ENCODE measurements at regions not wholly inside any gene's neighbourhood (a gene's known extent, or its start where the extent isn't known, plus 50 kb on each side); places are given as distances from the start of the nearest gene placed in this dataset.

DNA sequence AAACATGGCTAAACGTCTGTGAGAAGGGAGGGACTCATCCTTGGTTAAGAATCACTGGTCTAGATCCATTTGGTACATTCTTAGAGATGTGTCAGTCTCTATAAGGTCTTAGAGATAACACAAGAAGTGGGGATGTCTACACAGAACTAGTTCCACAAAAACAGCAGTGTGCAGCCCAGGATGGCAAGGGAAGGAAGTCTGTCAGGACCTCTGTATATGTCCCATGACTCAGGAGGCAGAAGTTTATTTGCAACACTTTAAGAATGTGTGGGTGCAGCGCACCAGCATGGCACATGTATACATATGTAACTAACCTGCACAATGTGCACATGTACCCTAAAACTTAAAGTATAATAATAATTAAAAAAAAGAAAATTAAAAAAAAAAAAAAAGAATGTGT, 548.5 kb upstream of the SOX9 start:
- WGBS: 68% methylated on average over 2 of the region's 2 CpGs
- Histone ChIP-seq H3K9me3 (no peaks in the 10 kb centered on the region), H3K4me1 (no peaks in the 10 kb centered on the region), H3K27me3 (no peaks in the 10 kb centered on the region), H3K27ac (replicated peaks in 1 of 4) (no peak overlapping the region), H3K4me3 (no peak overlapping the region), H3K36me3 (no peaks in the 10 kb centered on the region)
- intact Hi-C loops (cut with DNase I): no loop called here
- DNase-seq (ENCODE audit: extremely low spot score): no peak
- TF ChIP-seq POLR2A (IDR thresholded peaks at IDR 0.05; ENCODE audit: low read depth) (no peak), EP300 (IDR thresholded peaks at IDR 0.05) (no peak), POLR2AphosphoS5 (IDR thresholded peaks at IDR 0.05) (no peak)
- TF ChIP-seq, protein P1, sequence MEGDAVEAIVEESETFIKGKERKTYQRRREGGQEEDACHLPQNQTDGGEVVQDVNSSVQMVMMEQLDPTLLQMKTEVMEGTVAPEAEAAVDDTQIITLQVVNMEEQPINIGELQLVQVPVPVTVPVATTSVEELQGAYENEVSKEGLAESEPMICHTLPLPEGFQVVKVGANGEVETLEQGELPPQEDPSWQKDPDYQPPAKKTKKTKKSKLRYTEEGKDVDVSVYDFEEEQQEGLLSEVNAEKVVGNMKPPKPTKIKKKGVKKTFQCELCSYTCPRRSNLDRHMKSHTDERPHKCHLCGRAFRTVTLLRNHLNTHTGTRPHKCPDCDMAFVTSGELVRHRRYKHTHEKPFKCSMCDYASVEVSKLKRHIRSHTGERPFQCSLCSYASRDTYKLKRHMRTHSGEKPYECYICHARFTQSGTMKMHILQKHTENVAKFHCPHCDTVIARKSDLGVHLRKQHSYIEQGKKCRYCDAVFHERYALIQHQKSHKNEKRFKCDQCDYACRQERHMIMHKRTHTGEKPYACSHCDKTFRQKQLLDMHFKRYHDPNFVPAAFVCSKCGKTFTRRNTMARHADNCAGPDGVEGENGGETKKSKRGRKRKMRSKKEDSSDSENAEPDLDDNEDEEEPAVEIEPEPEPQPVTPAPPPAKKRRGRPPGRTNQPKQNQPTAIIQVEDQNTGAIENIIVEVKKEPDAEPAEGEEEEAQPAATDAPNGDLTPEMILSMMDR (IDR thresholded peaks at IDR 0.05): no peak

DNA sequence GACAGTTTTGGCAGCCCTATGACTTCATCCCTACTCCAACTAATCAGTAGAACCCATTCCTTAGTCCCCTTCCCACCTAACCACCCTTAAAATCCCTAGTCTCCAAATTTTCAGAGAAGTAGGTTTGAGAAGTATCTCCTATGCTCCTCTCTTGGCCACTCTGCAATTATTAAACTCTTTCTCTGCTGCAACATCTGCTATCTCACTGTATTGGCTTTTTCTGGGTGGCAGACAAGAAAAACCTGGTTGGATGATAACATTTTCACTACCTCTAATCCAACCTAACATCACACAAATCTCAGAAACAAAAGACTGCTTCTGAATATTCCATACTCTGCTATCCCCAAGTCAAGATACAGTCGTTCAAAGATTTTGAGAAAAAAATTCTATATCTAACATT, 542.4 kb upstream of the SOX9 start:
- no peak for DNase-seq (ENCODE audit: extremely low spot score)
- TF ChIP-seq POLR2A (IDR thresholded peaks at IDR 0.05; ENCODE audit: low read depth): no peak
- TF ChIP-seq, protein P1 (IDR thresholded peaks at IDR 0.05): no peak
- no peak for TF ChIP-seq POLR2AphosphoS5 (IDR thresholded peaks at IDR 0.05)
- TF ChIP-seq EP300 (IDR thresholded peaks at IDR 0.05): no peak
- Histone ChIP-seq H3K4me1 (no peaks in the 10 kb centered on the region), H3K9me3 (peaks cover 0 to 3% (median 0%) of the 10 kb centered on the region in 4 donors), H3K27ac (replicated peaks in 1 of 4) (no peak overlapping the region), H3K36me3 (no peaks in the 10 kb centered on the region), H3K27me3 (no peaks in the 10 kb centered on the region), H3K4me3 (no peak overlapping the region)
- intact Hi-C loops (cut with DNase I): no loop called here
- 96% methylated on average over 1 of the region's 1 CpG for WGBS

DNA sequence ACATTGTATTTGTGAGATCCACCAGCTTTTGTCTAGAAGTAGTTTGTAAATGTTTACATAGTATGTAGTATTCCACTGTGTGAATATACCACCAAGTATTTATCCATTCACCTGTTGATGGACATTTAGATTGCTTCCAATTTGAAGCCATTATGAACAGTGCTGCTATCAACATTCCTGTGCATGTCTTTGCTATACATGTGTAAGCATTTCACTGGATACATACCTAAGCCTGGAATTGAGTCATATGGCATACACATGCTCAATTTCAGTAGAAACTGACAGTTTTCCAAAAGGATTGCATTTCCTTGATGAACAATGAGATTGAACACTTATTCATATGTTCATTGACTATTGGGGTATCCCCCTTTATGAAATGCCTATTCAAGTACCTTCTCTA, 540.6 kb upstream of the SOX9 start:
- no peak overlapping the region for H3K4me3 ChIP-seq
- TF ChIP-seq POLR2A (IDR thresholded peaks at IDR 0.05; ENCODE audit: low read depth): no peak
- TF ChIP-seq EP300 (IDR thresholded peaks at IDR 0.05): no peak
- TF ChIP-seq, protein P1 (IDR thresholded peaks at IDR 0.05): no peak
- TF ChIP-seq POLR2AphosphoS5 (IDR thresholded peaks at IDR 0.05): no peak
- no peaks in the 10 kb centered on the region for H3K27me3 ChIP-seq
- no peak overlapping the region for H3K27ac ChIP-seq (replicated peaks in 1 of 4)
- no peaks in the 10 kb centered on the region for H3K36me3 ChIP-seq
- peaks cover 0 to 3% (median 0%) of the 10 kb centered on the region in 4 donors for H3K9me3 ChIP-seq
- intact Hi-C loops (cut with DNase I): no loop called here
- DNase-seq (ENCODE audit: extremely low spot score): no peak
- no peaks in the 10 kb centered on the region for H3K4me1 ChIP-seq

DNA sequence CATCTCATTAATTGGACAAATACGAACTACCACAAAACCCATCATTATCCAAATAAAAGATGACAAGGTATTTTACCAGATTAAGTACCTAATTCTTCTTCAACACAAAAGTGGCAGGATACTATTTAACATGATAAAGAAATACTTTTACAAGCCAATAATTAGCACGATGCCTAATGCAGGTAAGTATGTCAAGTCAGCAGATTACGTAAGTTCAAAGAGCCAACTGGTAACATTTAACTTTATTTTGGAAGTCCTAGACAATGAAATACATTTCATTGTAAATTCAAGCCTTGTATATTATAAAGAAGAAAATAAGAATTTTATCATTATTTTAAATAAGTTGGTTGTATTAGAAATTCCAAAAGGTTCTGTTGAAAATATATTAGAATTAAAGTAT, 535.3 kb upstream of the SOX9 start:
- Histone ChIP-seq H3K4me3 (no peak overlapping the region), H3K27me3 (no peaks in the 10 kb centered on the region), H3K4me1 (peaks cover 0 to 10% (median 0%) of the 10 kb centered on the region in 4 donors), H3K9me3 (no peaks in the 10 kb centered on the region), H3K36me3 (no peaks in the 10 kb centered on the region), H3K27ac (replicated peaks in 1 of 4) (no peak overlapping the region)
- DNase-seq (ENCODE audit: extremely low spot score): no peak
- WGBS: 76% methylated on average over 3 of the region's 3 CpGs
- TF ChIP-seq EP300 (IDR thresholded peaks at IDR 0.05) (no peak), POLR2A (IDR thresholded peaks at IDR 0.05; ENCODE audit: low read depth) (no peak)
- TF ChIP-seq, protein P1 (IDR thresholded peaks at IDR 0.05): no peak
- intact Hi-C loops (cut with DNase I): no loop called here

DNA sequence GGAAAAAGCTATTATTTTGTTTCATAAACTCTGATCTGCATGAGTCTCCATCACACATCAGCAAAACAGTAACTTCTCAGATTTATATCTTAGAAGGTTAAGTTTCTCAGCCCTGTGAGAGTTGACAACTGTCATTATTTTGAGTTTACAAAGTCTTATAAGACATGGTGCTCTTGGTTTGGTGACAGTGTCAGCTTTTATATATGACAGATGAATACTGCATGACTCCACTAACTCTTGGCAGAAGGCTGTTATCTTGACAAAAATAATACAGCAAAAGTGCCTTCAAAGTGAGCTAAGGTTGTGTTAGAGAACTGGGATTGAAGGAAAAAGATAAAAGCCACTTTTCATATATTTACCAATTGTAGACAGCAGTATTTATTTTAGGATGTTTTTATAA, 528.4 kb upstream of the SOX9 start:
- H3K27me3 ChIP-seq: no peaks in the 10 kb centered on the region
- no peaks in the 10 kb centered on the region for H3K9me3 ChIP-seq
- no peak overlapping the region for H3K4me3 ChIP-seq
- no peaks in the 10 kb centered on the region for H3K36me3 ChIP-seq
- no peak for DNase-seq (ENCODE audit: extremely low spot score)
- H3K27ac ChIP-seq (replicated peaks in 1 of 4): no peak overlapping the region
- peaks cover 0 to 10% (median 0%) of the 10 kb centered on the region in 4 donors for H3K4me1 ChIP-seq
- intact Hi-C loops (cut with DNase I): no loop called here
- TF ChIP-seq EP300 (IDR thresholded peaks at IDR 0.05) (no peak), POLR2A (IDR thresholded peaks at IDR 0.05; ENCODE audit: low read depth) (no peak), POLR2AphosphoS5 (IDR thresholded peaks at IDR 0.05) (no peak)
- TF ChIP-seq, protein P1 (IDR thresholded peaks at IDR 0.05): no peak
